K562 (cell line): ENCODE measurements at regions not wholly inside any gene's neighbourhood (a gene's known extent, or its start where the extent isn't known, plus 50 kb on each side); places are given as distances from the start of the nearest gene placed in this dataset.

Source experiments
- ATAC-seq: fragments of 200-7000 bp; cut with Tn5 transposase; 3 replicates; pipeline ENCODE4 v1.9.1; 2020; ENCODE audit warnings: moderate library complexity
- BruUV-seq: library from RNA; stranded (reverse); fragments of 400-500 nt; replicated peaks from 2 replicates; lab custom pipeline; 2021; lab: Mats Ljungman, UMichigan
- CTCF ChIA-PET: fragments of 300-600 bp; formaldehyde crosslinking; extraction: SDS; loops from one replicate; lab custom pipeline; 2021; ENCODE audit warnings: low intra/inter-chr PET ratio; lab: Yijun Ruan, JAX
- POLR2A ChIA-PET: fragments of 300-600, 350-650 bp; sonication (Branson Sonifier 250); formaldehyde crosslinking; extraction: SDS; loops from one replicate; lab custom pipeline; 2021; ENCODE audit warnings: antibody characterized with exemption, inconsistent platforms; lab: Yijun Ruan, JAX
- DNase-seq, 4 experiments: peaks; one replicate each; pipeline versions ENCODE4 v3.0.0 to v3.0.0-alpha.2; 2011 to 2018; ENCODE audit warnings: low spot score in 3 of 4, mixed read lengths in 3 of 4; ENCODE audit errors: extremely low read depth in 1 of 4
- FAIRE-seq: peaks from 2 replicates; lab custom pipeline; 2011; peaks lifted over from hg19 to GRCh38; lab: Jason Lieb, UNC
- H2AFZ ChIP-seq: 2 replicates; pipeline ENCODE4 v1.6.0; 2011; ENCODE audit warnings: low read depth, low read length, control low read depth, inconsistent platforms
- H3K27ac ChIP-seq: fragments of 200-600 bp; 3 replicates; pipeline ENCODE4 v1.8.0; 2011; ENCODE audit warnings: low read depth, mild to moderate bottlenecking, control low read depth, inconsistent platforms, low read length, moderate library complexity, mixed read lengths; ENCODE audit errors: extremely low read depth
- H3K27me3 ChIP-seq, 2 experiments: fragments of 300-600 bp in 1 of 2; 2 replicates in 1 of 2; 3 replicates in 1 of 2; pipeline versions ENCODE4 v1.6.0 to v1.8.0; 2011; ENCODE audit warnings: inconsistent platforms in 2 of 2, low read length in 2 of 2, mild to moderate bottlenecking in 1 of 2, mixed read lengths in 1 of 2, moderate library complexity in 1 of 2; ENCODE audit not compliant: control insufficient read depth in 2 of 2, insufficient read depth in 2 of 2
- H3K36me3 ChIP-seq: fragments of 300-600 bp; 3 replicates; pipeline ENCODE4 v1.8.0; 2011; ENCODE audit warnings: mild to moderate bottlenecking, low read length, inconsistent platforms; ENCODE audit not compliant: control insufficient read depth, insufficient read depth
- H3K4me1 ChIP-seq, 2 experiments: fragments of 200-600 bp in 1 of 2; replicated peaks in 1 of 2; 2 replicates in 1 of 2; 3 replicates in 1 of 2; pipeline versions ENCODE4 v1.5.1 to v1.8.0; 2011; ENCODE audit warnings: inconsistent platforms in 2 of 2, low read length in 2 of 2, mild to moderate bottlenecking in 1 of 2, mixed read lengths in 1 of 2, moderate library complexity in 1 of 2; ENCODE audit not compliant: control insufficient read depth in 2 of 2, insufficient read depth in 2 of 2
- H3K4me2 ChIP-seq: 2 replicates; pipeline ENCODE4 v1.6.1; 2011; ENCODE audit warnings: low read length, control low read depth, inconsistent platforms, mixed read lengths; ENCODE audit not compliant: insufficient read depth
- H3K4me3 ChIP-seq: fragments of 200-600 bp; sonication (generic), shearing (Covaris generic); 2 replicates; pipeline ENCODE4 v1.5.1; 2016; ENCODE audit warnings: control low read depth, inconsistent platforms
- H3K79me2 ChIP-seq: fragments of 200-600 bp; 3 replicates; pipeline ENCODE4 v1.8.0; 2011; ENCODE audit warnings: low read length, inconsistent platforms; ENCODE audit not compliant: control insufficient read depth, insufficient read depth
- H3K9ac ChIP-seq, 2 experiments: 2 replicates each; pipeline versions ENCODE4 v1.6.0 to v1.6.1; 2011; ENCODE audit warnings: low read depth in 2 of 2, low read length in 2 of 2, control low read depth in 1 of 2, inconsistent platforms in 1 of 2, mild to moderate bottlenecking in 1 of 2, mixed read lengths in 1 of 2; ENCODE audit not compliant: insufficient read depth in 1 of 2
- H3K9me1 ChIP-seq: one replicate; pipeline ENCODE4 v1.6.0; 2011; ENCODE audit warnings: inconsistent platforms, mild to moderate bottlenecking, low read length, moderate library complexity; ENCODE audit not compliant: control insufficient read depth, insufficient read depth
- H3K9me3 ChIP-seq: replicated peaks from 2 replicates; pipeline ENCODE4 v1.5.1; 2011; ENCODE audit warnings: low read depth, low read length, inconsistent platforms; ENCODE audit not compliant: control insufficient read depth, insufficient read depth
- H4K20me1 ChIP-seq: replicated peaks from 2 replicates; pipeline ENCODE4 v1.6.1; 2011; ENCODE audit warnings: low read length, inconsistent platforms, mixed read lengths; ENCODE audit not compliant: control insufficient read depth, insufficient read depth
- CEBPG ChIP-seq, 3 experiments: fragments of 200-800 bp in 1 of 3; sonication (Bioruptor generic) in 1 of 3; sonication (generic) in 1 of 3; formaldehyde crosslinking in 1 of 3; IDR thresholded peaks in 2 of 3; conservative IDR thresholded peaks in 1 of 3; 2 replicates each; pipeline versions ENCODE4 v1.6.1 to v1.8.0; 2016 to 2022; ENCODE audit warnings: missing compliant biosample characterization in 2 of 3, missing genetic modification characterization in 2 of 3, mild to moderate bottlenecking in 1 of 3, missing genetic modification reagents in 1 of 3
- CHD4 ChIP-seq: fragments of 200-600 bp; sonication (generic); IDR thresholded peaks from 3 replicates; pipeline ENCODE4 v1.6.1; 2012; ENCODE audit warnings: low read depth, mild to moderate bottlenecking, mixed read lengths, low read length, inconsistent platforms; ENCODE audit not compliant: insufficient read depth, insufficient replicate concordance, poor library complexity, severe bottlenecking
- DDX20 ChIP-seq: fragments of 450-650 bp; IDR thresholded peaks from 2 replicates; pipeline ENCODE4 v1.6.1; 2016; ENCODE audit warnings: missing genetic modification characterization, low read depth, mild to moderate bottlenecking, missing compliant biosample characterization, moderate library complexity
- FOXP1 ChIP-seq: sonication (generic); formaldehyde crosslinking; IDR thresholded peaks from 2 replicates; pipeline ENCODE4 v1.8.0; 2022; ENCODE audit warnings: mild to moderate bottlenecking, missing genetic modification reagents
- HNRNPL ChIP-seq: fragments of 200-400 bp; formaldehyde crosslinking; IDR thresholded peaks from 2 replicates; pipeline ENCODE4 v1.6.1; 2017; ENCODE audit warnings: low read depth, mild to moderate bottlenecking, low read length
- MEF2A ChIP-seq: IDR thresholded peaks from 2 replicates; pipeline ENCODE4 v1.6.1; 2011; ENCODE audit warnings: low read depth, mild to moderate bottlenecking, low read length, moderate library complexity; ENCODE audit not compliant: control insufficient read depth
- TAF7 ChIP-seq: fragments of 450-650 bp; IDR thresholded peaks from 2 replicates; pipeline ENCODE4 v1.6.1; 2016; ENCODE audit warnings: missing genetic modification characterization, missing compliant biosample characterization
- ZFP36 ChIP-seq: fragments of 150-350 bp; IDR thresholded peaks from 2 replicates; pipeline ENCODE4 v1.6.1; 2018; ENCODE audit warnings: low read length, low read depth; ENCODE audit not compliant: partially characterized antibody
- ZNF586 ChIP-seq: fragments of 450-650 bp; formaldehyde crosslinking; conservative IDR thresholded peaks from 2 replicates; pipeline ENCODE4 v1.4.0; 2020; ENCODE audit warnings: mild to moderate bottlenecking, moderate library complexity
- WGBS: fragments of 100-300 bp; shearing (Covaris generic); methylation state at CpG from one replicate; pipeline ENCODE4 v1.1.6; 2016; ENCODE audit warnings: low coverage, mixed read lengths; ENCODE audit not compliant: insufficient coverage; ENCODE audit errors: missing lambda C conversion rate; 5-methylcytosine and 5-hydroxymethylcytosine counted together
- in situ Hi-C: fragments of 300-500 bp; cut with MboI; formaldehyde crosslinking; loops from 4 replicates; pipeline ENCODE4 v1.15.0; 2018; ENCODE audit warnings: inconsistent platforms, mixed read lengths
- intact Hi-C: fragments of 100-400 bp; cut with micrococcal nuclease; formaldehyde crosslinking; loops from 2 replicates; pipeline ENCODE4 v1.14.2; 2022
- TF ChIP-seq, protein P1 (sequence below): IDR thresholded peaks from 2 replicates; pipeline ENCODE4 v1.6.1; 2016; ENCODE audit warnings: missing genetic modification characterization, missing compliant biosample characterization
- TF ChIP-seq, protein P2 (sequence below): fragments of 150-350 bp; conservative IDR thresholded peaks from 2 replicates; pipeline ENCODE4 v1.6.1; 2014; ENCODE audit warnings: low read length

DNA sequence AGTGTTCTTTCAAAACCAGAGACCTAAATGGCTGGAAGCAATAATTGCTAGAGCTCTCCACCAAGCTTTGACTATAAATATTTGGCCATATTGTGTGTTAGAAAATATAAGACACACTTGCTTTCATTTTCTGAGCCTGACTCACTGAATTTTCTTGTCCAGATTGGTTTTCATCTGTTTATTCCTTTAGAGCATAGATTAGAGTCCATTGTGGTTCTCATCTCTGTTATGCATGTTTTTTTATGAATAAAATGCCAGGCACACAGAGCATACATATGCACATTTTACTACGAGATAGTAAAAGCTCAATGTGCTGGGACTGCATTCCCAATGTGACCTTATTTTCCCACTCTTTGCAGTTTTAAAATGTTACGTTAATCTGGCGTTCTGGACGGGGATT lies 115.3 kb upstream of the MLIP start:
- Histone ChIP-seq H3K36me3 (no peaks in the 10 kb centered on the region), H3K9me1 (no peaks in the 10 kb centered on the region), H3K4me2 (no peak overlapping the region), H3K27me3 (no peaks in the 10 kb centered on the region), H3K79me2 (no peaks in the 10 kb centered on the region), H3K4me1 (no peaks in the 10 kb centered on the region), H3K27ac (no peak overlapping the region), H2AFZ (no peak overlapping the region), H3K9ac (no peak overlapping the region), H3K9me3 (no peaks in the 10 kb centered on the region), H4K20me1 (no peaks in the 10 kb centered on the region), H3K4me3 (no peak overlapping the region)
- no peak for TF ChIP-seq ZNF586
- TF ChIP-seq CHD4: no peak
- no peak for TF ChIP-seq MEF2A
- TF ChIP-seq ZFP36: no peak
- TF ChIP-seq, protein P1, sequence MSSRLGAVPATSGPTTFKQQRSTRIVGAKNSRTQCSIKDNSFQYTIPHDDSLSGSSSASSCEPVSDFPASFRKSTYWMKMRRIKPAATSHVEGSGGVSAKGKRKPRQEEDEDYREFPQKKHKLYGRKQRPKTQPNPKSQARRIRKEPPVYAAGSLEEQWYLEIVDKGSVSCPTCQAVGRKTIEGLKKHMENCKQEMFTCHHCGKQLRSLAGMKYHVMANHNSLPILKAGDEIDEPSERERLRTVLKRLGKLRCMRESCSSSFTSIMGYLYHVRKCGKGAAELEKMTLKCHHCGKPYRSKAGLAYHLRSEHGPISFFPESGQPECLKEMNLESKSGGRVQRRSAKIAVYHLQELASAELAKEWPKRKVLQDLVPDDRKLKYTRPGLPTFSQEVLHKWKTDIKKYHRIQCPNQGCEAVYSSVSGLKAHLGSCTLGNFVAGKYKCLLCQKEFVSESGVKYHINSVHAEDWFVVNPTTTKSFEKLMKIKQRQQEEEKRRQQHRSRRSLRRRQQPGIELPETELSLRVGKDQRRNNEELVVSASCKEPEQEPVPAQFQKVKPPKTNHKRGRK (tag): no peak
- TF ChIP-seq TAF7 (tag): no peak
- TF ChIP-seq HNRNPL: no peak
- TF ChIP-seq CEBPG (CRISPR knock-in tag; IDR thresholded peaks at IDR 0.05): no peak
- TF ChIP-seq CEBPG (tag; conservative IDR thresholded peaks at IDR 0.05 in 1 of 2, IDR thresholded peaks at IDR 0.05 in 1 of 2): no peak
- no peak for TF ChIP-seq FOXP1
- TF ChIP-seq, protein P2, sequence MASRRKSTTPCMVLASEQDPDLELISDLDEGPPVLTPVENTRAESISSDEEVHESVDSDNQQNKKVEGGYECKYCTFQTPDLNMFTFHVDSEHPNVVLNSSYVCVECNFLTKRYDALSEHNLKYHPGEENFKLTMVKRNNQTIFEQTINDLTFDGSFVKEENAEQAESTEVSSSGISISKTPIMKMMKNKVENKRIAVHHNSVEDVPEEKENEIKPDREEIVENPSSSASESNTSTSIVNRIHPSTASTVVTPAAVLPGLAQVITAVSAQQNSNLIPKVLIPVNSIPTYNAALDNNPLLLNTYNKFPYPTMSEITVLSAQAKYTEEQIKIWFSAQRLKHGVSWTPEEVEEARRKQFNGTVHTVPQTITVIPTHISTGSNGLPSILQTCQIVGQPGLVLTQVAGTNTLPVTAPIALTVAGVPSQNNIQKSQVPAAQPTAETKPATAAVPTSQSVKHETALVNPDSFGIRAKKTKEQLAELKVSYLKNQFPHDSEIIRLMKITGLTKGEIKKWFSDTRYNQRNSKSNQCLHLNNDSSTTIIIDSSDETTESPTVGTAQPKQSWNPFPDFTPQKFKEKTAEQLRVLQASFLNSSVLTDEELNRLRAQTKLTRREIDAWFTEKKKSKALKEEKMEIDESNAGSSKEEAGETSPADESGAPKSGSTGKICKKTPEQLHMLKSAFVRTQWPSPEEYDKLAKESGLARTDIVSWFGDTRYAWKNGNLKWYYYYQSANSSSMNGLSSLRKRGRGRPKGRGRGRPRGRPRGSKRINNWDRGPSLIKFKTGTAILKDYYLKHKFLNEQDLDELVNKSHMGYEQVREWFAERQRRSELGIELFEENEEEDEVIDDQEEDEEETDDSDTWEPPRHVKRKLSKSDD: no peak
- no peak for TF ChIP-seq DDX20 (tag)
- ATAC-seq: no peak
- no peak for DNase-seq
- in situ Hi-C loops (no loop called here), intact Hi-C loops (no loop called here)
- POLR2A ChIA-PET: no interaction called here
- no TSS peak for BruUV-seq
- 2% methylated on average over 4 of the region's 4 CpGs for WGBS
- CTCF ChIA-PET: no interaction called here
- no peak for FAIRE-seq
